OCI-LY3 (cell line): ENCODE measurements at regions not wholly inside any gene's neighbourhood (a gene's known extent, or its start where the extent isn't known, plus 50 kb on each side); places are given as distances from the start of the nearest gene placed in this dataset.
A peak's percentile ranks its signal among the peaks of the same experiment; 100 is the strongest.

Source experiments
- H2AFZ ChIP-seq: fragments of 200-600, 300-600 bp; shearing (Covaris generic); 2 replicates; pipeline ENCODE4 v1.6.0; 2014; ENCODE audit warnings: antibody characterized with exemption, low read depth, low read length
- H3K27ac ChIP-seq: fragments of 200-600, 300-600 bp; sonication (generic); 2 replicates; pipeline ENCODE4 v1.5.1; 2014; ENCODE audit warnings: mild to moderate bottlenecking, low read length, moderate library complexity, mixed read lengths
- H3K27me3 ChIP-seq: fragments of 200-600, 300-600 bp; sonication (generic); 2 replicates; pipeline ENCODE4 v1.6.1; 2014; ENCODE audit warnings: low read depth, low read length, mixed read lengths
- H3K36me3 ChIP-seq: fragments of 200-600, 300-600 bp; sonication (generic); replicated peaks from 2 replicates; pipeline ENCODE3; 2014; ENCODE audit warnings: low read depth, low read length, mixed read lengths
- H3K4me1 ChIP-seq: fragments of 300-600, 200-600 bp; sonication (generic); 2 replicates; pipeline ENCODE4 v1.6.1; 2014; ENCODE audit warnings: low read length, mixed read lengths
- H3K4me2 ChIP-seq: fragments of 200-600, 300-600 bp; sonication (generic); 2 replicates; pipeline ENCODE4 v1.6.1; 2014; ENCODE audit warnings: low read length, mixed read lengths
- H3K4me3 ChIP-seq: fragments of 300-600, 200-600 bp; sonication (generic); 2 replicates; pipeline ENCODE4 v1.5.1; 2014; ENCODE audit warnings: antibody characterized with exemption, mild to moderate bottlenecking, low read length, moderate library complexity
- H3K79me2 ChIP-seq: fragments of 300-600, 200-600 bp; shearing (Covaris generic); 2 replicates; pipeline ENCODE4 v1.6.1; 2014; ENCODE audit warnings: mild to moderate bottlenecking, low read length, mixed read lengths
- H3K9ac ChIP-seq: fragments of 300-600, 200-600 bp; shearing (Covaris generic); 2 replicates; pipeline ENCODE4 v1.6.0; 2014; ENCODE audit warnings: mild to moderate bottlenecking, low read length, moderate library complexity
- H3K9me3 ChIP-seq: fragments of 200-600, 300-600 bp; shearing (Covaris generic); 2 replicates; pipeline ENCODE4 v1.6.1; 2014; ENCODE audit warnings: low read length, mixed read lengths; ENCODE audit not compliant: insufficient read depth
- H4K20me1 ChIP-seq: fragments of 200-600, 300-600 bp; sonication (generic); 2 replicates; pipeline ENCODE4 v1.6.1; 2016; ENCODE audit warnings: low read length, mixed read lengths; ENCODE audit not compliant: insufficient read depth
- CTCF ChIP-seq: fragments of 200-600, 300-600 bp; sonication (generic); IDR thresholded peaks from 2 replicates; pipeline ENCODE4 v1.5.1; 2014; ENCODE audit warnings: antibody characterized with exemption, low read length, low read depth
- EZH2phosphoT487 ChIP-seq: fragments of 200-600 bp; shearing (Covaris generic); IDR thresholded peaks from 2 replicates; pipeline ENCODE4 v1.6.1; 2018; ENCODE audit warnings: antibody characterized with exemption, mixed run types, low read depth

DNA sequence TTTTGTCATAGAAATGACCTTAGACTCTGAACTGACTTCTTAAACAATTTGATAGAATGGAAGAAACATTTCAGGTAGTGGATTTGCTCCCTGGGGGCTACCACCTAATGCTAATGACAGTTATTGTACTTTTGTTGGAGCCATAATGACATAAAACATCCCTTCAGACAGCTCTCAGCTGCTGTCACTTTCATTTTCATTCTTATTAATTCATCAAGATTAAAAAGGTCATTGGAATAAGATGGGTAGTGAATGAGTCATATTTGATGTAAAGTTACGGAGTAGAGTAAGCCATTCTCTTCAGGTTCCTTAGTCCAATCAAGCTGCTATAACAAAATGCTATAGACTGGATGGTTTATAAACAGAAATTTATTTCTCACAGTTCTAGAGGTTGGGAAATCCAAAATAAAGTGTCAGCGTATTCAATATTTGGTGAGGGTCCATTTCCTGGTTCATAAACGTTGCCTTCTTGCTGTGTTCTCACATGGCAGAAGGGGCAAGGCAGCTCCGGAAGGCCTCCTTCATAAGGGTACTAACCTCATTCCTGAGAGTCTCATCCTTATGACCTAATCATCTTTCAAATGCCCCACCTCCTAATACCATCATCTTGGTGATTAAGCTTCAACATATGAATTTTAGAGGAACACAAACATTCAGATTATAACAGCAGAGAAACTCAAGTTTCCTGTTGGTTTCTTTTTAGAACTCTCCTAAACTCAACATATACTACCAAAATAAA, 268.5 kb downstream of the ARAP2 start:
- H2AFZ ChIP-seq: no peak overlapping the region
- H3K79me2 ChIP-seq: no peaks in the 10 kb centered on the region
- no peak overlapping the region for H3K4me3 ChIP-seq
- no peak overlapping the region for H3K9ac ChIP-seq
- H3K36me3 ChIP-seq: peaks cover 3% of the 10 kb centered on the region
- peaks cover 14% of the 10 kb centered on the region for H3K4me1 ChIP-seq
- H3K4me2 ChIP-seq: no peak overlapping the region
- H4K20me1 ChIP-seq: no peaks in the 10 kb centered on the region
- no peak overlapping the region for H3K27ac ChIP-seq
- H3K27me3 ChIP-seq: no peaks in the 10 kb centered on the region
- no peaks in the 10 kb centered on the region; the same call in 1 of the 2 replicates for H3K9me3 ChIP-seq
- TF ChIP-seq CTCF (no peak), EZH2phosphoT487 (no peak)

DNA sequence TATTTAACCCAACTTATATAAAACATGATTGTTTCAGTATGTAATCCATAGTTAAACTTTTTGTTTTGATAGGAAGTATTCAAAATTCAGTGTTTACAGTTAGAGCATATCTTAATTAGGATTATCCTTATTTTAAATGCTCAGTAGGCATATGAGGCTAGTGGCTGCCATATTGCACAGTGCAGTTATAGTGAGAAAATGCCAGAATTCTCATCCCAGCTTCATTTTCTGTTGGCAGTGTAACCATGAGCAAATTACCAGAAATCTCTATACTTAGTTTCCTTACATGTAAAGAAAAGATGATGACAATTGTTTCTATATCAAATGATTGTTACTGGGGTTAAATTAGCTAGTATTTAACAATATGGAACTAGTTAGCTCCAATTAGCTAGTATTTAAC, 265.8 kb downstream of the ARAP2 start:
- Histone ChIP-seq H3K27me3 (no peaks in the 10 kb centered on the region), H3K27ac (no peak overlapping the region), H3K79me2 (no peaks in the 10 kb centered on the region), H3K9ac (no peak overlapping the region), H3K4me2 (no peak overlapping the region), H2AFZ (no peak overlapping the region), H3K36me3 (peaks cover 8% of the 10 kb centered on the region), H3K4me3 (no peak overlapping the region), H4K20me1 (no peaks in the 10 kb centered on the region), H3K9me3 (no peaks in the 10 kb centered on the region; the same call in 1 of the 2 replicates), H3K4me1 (peaks cover 27% of the 10 kb centered on the region)
- TF ChIP-seq EZH2phosphoT487 (no peak), CTCF (no peak)

DNA sequence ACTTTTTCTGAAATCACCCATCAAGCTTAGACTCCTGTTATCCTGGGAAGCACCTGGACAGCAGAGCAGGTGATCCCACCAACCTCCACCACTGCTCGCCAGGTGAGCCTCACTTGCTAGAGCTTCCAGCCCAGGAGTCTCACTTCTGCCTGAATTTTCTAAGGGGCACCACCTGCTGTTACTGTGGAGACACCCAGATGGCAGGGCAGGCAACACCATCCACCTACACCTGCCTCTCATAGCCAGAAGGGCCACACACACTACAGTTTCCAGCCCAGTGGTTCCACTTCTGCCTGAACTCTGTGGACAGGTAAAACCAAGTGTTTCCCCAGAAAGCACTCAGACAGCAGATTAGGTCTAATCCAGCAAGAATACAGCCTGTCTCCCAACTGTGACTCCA, 262.0 kb downstream of the ARAP2 start:
- peaks cover 5% of the 10 kb centered on the region for H3K36me3 ChIP-seq

GRCh38 chr4:35986537-35986936, 257.8 kb downstream of the ARAP2 start:
- Histone ChIP-seq H3K4me2 (no peak overlapping the region), H3K36me3 (peaks cover 5% of the 10 kb centered on the region), H3K4me3 (no peak overlapping the region), H2AFZ (no peak overlapping the region), H3K27ac (no peak overlapping the region), H3K4me1 (peaks cover 11% of the 10 kb centered on the region), H3K27me3 (no peaks in the 10 kb centered on the region), H3K9me3 (no peaks in the 10 kb centered on the region), H3K9ac (no peak overlapping the region), H3K79me2 (no peaks in the 10 kb centered on the region), H4K20me1 (no peaks in the 10 kb centered on the region)
- TF ChIP-seq CTCF (no peak), EZH2phosphoT487 (no peak)

More for the DNA sequence above, 262.0 kb downstream of the ARAP2 start:
- H3K9me3 ChIP-seq: no peaks in the 10 kb centered on the region
- no peaks in the 10 kb centered on the region for H3K27me3 ChIP-seq
- H2AFZ ChIP-seq: no peak overlapping the region
- no peak overlapping the region for H3K9ac ChIP-seq
- 0 out of 2 replicates have a peak overlapping the region, but pooled peaks have one; percentile 35 for H3K27ac ChIP-seq
- TF ChIP-seq EZH2phosphoT487 (no peak), CTCF (no peak)
- H4K20me1 ChIP-seq: no peaks in the 10 kb centered on the region
- no peak overlapping the region for H3K4me2 ChIP-seq
- H3K4me1 ChIP-seq: peaks cover 19% of the 10 kb centered on the region
- no peaks in the 10 kb centered on the region for H3K79me2 ChIP-seq
- no peak overlapping the region for H3K4me3 ChIP-seq
